Prostate gland (tissue), 2 donors: ENCODE measurements at regions not wholly inside any gene's neighbourhood (a gene's known extent, or its start where the extent isn't known, plus 50 kb on each side); places are given as distances from the start of the nearest gene placed in this dataset.

Experiments
- POLR2A ChIP-seq: fragments of 450-650 bp; IDR thresholded peaks from one replicate; pipeline ENCODE4 v1.6.1; 2016; ENCODE audit warnings: antibody characterized with exemption, mild to moderate bottlenecking
- POLR2AphosphoS5 ChIP-seq: sonication (generic); formaldehyde crosslinking; IDR thresholded peaks from one replicate; pipeline ENCODE4 v1.6.1; 2017; ENCODE audit warnings: antibody characterized with exemption
- TF ChIP-seq, protein P1 (sequence below), 4 experiments: fragments of 200-600 bp in 2 of 4; fragments of 450-650 bp in 2 of 4; sonication (generic) in 2 of 4; IDR thresholded peaks; 1 replicate in 3 of 4; 2 replicates in 1 of 4; pipeline ENCODE4 v1.5.1; 2016 to 2019; ENCODE audit warnings: antibody characterized with exemption in 4 of 4, mild to moderate bottlenecking in 2 of 4, moderate library complexity in 2 of 4

DNA sequence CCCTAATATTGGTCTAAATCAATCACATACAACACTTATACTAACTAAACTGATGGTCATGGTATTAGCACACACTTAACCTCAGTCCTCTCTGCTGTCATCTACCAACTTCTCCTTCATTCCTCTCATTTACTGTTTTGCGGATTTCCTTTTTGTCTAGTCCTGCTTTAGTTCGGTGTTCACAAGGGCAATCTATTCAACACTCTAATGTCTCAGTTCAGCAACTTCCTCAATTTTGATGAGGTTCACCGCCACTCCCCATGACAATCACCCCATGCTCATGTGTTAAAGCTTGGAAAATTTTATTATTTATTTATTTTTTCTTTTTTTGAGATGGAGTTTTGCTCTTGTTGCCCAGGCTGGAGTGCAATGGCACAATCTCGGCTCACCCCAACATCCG is 301.1 kb downstream of the PTPRC start:
- no peak for TF ChIP-seq POLR2AphosphoS5
- TF ChIP-seq, protein P1, sequence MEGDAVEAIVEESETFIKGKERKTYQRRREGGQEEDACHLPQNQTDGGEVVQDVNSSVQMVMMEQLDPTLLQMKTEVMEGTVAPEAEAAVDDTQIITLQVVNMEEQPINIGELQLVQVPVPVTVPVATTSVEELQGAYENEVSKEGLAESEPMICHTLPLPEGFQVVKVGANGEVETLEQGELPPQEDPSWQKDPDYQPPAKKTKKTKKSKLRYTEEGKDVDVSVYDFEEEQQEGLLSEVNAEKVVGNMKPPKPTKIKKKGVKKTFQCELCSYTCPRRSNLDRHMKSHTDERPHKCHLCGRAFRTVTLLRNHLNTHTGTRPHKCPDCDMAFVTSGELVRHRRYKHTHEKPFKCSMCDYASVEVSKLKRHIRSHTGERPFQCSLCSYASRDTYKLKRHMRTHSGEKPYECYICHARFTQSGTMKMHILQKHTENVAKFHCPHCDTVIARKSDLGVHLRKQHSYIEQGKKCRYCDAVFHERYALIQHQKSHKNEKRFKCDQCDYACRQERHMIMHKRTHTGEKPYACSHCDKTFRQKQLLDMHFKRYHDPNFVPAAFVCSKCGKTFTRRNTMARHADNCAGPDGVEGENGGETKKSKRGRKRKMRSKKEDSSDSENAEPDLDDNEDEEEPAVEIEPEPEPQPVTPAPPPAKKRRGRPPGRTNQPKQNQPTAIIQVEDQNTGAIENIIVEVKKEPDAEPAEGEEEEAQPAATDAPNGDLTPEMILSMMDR (IDR thresholded peaks at IDR 0.05), result no peak
- TF ChIP-seq POLR2A, result no peak
